Vagina (tissue), 2 donors: ENCODE measurements at regions not wholly inside any gene's neighbourhood (a gene's known extent, or its start where the extent isn't known, plus 50 kb on each side); places are given as distances from the start of the nearest gene placed in this dataset.

Source experiments
- CTCF ChIP-seq, 3 experiments: fragments of 450-650 bp in 2 of 3; fragments of 200-600 bp in 1 of 3; sonication (generic) in 1 of 3; IDR thresholded peaks; one replicate each; pipeline ENCODE4 v1.5.1; 2017 to 2019; ENCODE audit warnings: antibody characterized with exemption in 3 of 3, mild to moderate bottlenecking in 2 of 3, moderate library complexity in 2 of 3
- POLR2A ChIP-seq, 2 donors: fragments of 450-650 bp; IDR thresholded peaks; one replicate each; pipeline ENCODE4 v1.6.1; 2017; ENCODE audit warnings: antibody characterized with exemption in 2 of 2, mild to moderate bottlenecking in 2 of 2, moderate library complexity in 2 of 2
- POLR2AphosphoS5 ChIP-seq, 2 donors: sonication (generic); formaldehyde crosslinking; IDR thresholded peaks; one replicate each; pipeline ENCODE4 v1.9.0; 2017; ENCODE audit warnings: antibody characterized with exemption in 2 of 2, mild to moderate bottlenecking in 2 of 2, low read depth in 1 of 2; ENCODE audit not compliant: insufficient read depth in 1 of 2

- TF ChIP-seq CTCF (IDR thresholded peaks at IDR 0.05) (no peak), POLR2A (IDR thresholded peaks at IDR 0.05) (no peak), POLR2AphosphoS5 (IDR thresholded peaks at IDR 0.05; ENCODE audit: insufficient read depth in 1 of 2, low read depth in 1 of 2) (no peak)
Measured at GRCh38 chr13:74036373-74036772, 97.8 kb downstream of the KLF12 start.
